ENCODE measurements at regions not wholly inside any gene's neighbourhood (a gene's known extent, or its start where the extent isn't known, plus 50 kb on each side); places are given as distances from the start of the nearest gene placed in this dataset.

- TF ChIP-seq, protein P1, sequence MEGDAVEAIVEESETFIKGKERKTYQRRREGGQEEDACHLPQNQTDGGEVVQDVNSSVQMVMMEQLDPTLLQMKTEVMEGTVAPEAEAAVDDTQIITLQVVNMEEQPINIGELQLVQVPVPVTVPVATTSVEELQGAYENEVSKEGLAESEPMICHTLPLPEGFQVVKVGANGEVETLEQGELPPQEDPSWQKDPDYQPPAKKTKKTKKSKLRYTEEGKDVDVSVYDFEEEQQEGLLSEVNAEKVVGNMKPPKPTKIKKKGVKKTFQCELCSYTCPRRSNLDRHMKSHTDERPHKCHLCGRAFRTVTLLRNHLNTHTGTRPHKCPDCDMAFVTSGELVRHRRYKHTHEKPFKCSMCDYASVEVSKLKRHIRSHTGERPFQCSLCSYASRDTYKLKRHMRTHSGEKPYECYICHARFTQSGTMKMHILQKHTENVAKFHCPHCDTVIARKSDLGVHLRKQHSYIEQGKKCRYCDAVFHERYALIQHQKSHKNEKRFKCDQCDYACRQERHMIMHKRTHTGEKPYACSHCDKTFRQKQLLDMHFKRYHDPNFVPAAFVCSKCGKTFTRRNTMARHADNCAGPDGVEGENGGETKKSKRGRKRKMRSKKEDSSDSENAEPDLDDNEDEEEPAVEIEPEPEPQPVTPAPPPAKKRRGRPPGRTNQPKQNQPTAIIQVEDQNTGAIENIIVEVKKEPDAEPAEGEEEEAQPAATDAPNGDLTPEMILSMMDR (conservative IDR thresholded peaks at IDR 0.05; ENCODE audit: low read depth, low read length), result no peak
- TF ChIP-seq FOS (IDR thresholded peaks at IDR 0.05; ENCODE audit: low read depth, low read length) (no peak), RAD21 (IDR thresholded peaks at IDR 0.05; ENCODE audit: low read length) (no peak), SMC3 (IDR thresholded peaks at IDR 0.05; ENCODE audit: low read depth, low read length) (no peak), POLR2A (IDR thresholded peaks at IDR 0.05; ENCODE audit: low read depth, low read length) (no peak), MXI1 (IDR thresholded peaks at IDR 0.05; ENCODE audit: borderline replicate concordance, low read depth, low read length) (no peak), RFX5 (IDR thresholded peaks at IDR 0.05; ENCODE audit: low read depth, low read length) (no peak)
- TF ChIP-seq, protein P2, sequence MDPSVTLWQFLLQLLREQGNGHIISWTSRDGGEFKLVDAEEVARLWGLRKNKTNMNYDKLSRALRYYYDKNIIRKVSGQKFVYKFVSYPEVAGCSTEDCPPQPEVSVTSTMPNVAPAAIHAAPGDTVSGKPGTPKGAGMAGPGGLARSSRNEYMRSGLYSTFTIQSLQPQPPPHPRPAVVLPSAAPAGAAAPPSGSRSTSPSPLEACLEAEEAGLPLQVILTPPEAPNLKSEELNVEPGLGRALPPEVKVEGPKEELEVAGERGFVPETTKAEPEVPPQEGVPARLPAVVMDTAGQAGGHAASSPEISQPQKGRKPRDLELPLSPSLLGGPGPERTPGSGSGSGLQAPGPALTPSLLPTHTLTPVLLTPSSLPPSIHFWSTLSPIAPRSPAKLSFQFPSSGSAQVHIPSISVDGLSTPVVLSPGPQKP (IDR thresholded peaks at IDR 0.05; ENCODE audit: borderline replicate concordance, low read depth, low read length), result no peak
- TF ChIP-seq, protein P3, sequence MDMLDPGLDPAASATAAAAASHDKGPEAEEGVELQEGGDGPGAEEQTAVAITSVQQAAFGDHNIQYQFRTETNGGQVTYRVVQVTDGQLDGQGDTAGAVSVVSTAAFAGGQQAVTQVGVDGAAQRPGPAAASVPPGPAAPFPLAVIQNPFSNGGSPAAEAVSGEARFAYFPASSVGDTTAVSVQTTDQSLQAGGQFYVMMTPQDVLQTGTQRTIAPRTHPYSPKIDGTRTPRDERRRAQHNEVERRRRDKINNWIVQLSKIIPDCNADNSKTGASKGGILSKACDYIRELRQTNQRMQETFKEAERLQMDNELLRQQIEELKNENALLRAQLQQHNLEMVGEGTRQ (IDR thresholded peaks at IDR 0.05; ENCODE audit: low read depth, low read length), result no peak
These were observed 270.0 kb downstream of the NEBL start for GRCh38 chr10:20627087-20627486.

Data from IMR-90 (cell line).